HG03457 (cell line): ENCODE measurements at regions not wholly inside any gene's neighbourhood (a gene's known extent, or its start where the extent isn't known, plus 50 kb on each side); places are given as distances from the start of the nearest gene placed in this dataset.
A peak's percentile ranks its signal among the peaks of the same experiment; 100 is the strongest.
"Not testable (repeated sequence)": the region's sequence is repeated elsewhere in the genome, so short reads cannot be mapped to it uniquely, and the experiment has no call there.

Experiments used
- ATAC-seq: cut with Tn5 transposase; IDR thresholded peaks from one replicate; pipeline ENCODE4 v1.9.1; 2021; ENCODE audit warnings: moderate number of reproducible peaks; ENCODE audit not compliant: unreplicated experiment

GRCh38 chr5:98259595-98259994, 513.9 kb upstream of the RGMB start:
- no peak for ATAC-seq

DNA sequence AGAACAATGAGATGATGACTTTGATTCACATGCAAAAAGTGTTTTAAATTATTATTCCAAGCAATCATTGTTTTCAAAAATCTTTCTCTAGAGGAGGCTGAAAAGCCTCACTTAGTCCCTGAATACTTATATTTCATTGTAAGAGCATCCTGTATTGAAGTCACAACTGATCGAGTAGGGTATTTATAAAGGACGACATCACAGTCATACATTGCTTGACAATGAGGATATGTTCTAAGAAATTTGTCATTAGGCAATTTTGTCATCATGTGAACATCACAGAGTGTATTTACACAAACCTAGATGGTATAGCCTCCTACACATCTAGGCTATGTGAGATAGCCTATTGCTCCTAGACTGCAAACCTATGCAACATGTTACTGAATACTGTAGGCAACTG, 510.4 kb upstream of the RGMB start:
- ATAC-seq, result no peak

DNA sequence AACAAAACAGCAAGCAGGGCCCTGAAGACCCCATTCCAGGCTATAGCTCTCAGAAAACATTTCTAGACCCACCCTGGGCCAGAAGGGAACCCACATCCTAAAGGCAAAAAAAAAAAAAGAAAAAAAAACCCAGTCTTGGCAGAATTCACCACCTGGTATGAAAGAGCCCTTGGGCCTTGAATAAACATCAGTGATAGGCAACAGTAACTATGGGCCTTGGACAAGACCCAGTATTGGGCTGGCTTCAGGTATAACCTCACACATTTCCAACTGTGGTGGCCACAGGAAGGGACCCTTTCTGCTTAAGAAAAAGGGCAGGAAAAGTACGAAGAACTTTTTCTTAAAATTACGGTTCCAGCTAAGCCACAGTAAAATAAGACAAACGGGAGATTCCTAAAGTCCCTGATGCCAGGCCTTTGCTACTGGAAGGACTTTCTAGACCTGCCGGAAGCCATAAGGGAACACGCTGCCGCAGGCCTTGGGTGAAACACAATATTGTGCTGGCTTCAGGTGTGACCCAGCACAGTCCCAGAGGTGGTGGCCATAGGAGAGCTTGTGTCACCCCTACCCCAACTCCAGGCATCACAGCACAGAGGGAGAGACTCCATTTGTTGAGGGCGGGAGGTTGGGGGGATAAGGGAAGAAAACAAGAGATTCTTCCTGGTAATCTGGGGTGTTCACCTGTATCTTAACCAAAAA, 505.2 kb upstream of the RGMB start:
- ATAC-seq, result no peak

DNA sequence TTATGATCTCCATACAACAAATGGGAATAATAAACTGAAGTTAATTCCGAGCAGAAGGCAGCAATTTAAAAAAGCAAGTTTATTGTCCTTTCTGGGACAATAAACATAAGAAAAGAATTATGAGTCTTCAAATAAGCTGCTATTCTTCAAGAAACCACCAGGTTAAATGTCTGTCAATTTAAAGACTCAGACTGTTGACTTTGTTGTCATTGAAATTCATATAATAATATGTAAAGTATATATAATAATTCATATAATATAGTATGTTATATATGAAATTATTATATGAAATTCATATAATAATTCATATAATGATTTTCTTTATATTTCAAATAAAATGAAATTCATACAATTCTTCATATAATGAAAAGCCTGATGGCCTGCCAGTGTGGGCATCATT, 497.5 kb upstream of the RGMB start:
- no peak for ATAC-seq

- no peak for ATAC-seq
Measured at GRCh38 chr5:98282521-98282920, 490.9 kb upstream of the RGMB start.

DNA sequence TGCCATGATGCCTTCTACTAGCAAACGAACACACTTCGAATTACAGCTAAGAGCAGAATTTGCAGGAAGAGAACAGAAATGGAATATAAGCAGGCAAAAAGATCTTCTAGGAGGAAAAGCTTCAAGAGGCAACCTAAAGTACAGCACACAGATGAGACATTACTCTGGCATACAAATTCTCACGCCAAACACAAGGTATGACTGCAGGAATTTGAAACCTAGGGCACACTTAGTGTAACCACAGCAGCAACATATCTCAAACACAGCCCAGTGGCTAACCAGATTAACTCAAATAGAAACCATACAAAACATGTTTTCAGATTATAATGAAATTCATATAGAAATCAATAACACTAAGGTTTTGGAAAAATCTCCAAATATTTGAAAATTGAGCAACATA, 481.0 kb upstream of the RGMB start:
- no peak for ATAC-seq

GRCh38 chr5:98296426-98296825, 477.0 kb upstream of the RGMB start:
- no peak for ATAC-seq

DNA sequence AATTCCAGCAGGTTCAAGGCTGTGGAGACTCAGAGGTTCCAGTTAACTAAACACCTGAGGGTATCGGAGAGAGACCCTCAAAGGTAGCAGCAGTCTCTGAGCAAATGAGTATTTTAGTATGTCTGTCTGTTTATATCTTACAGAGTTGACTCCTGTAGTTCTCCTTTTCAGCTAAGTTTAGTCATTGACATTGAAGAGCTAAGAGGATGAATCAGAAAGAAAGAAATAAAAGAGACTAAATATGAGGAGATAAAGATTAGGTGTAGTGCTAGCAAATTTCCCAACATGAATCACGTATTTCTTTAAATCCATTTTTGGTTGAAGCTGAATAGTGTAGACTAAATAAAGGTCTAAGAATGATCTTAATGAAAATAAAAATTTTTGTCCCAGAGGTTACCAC, 474.0 kb upstream of the RGMB start:
- no peak for ATAC-seq

- ATAC-seq, result no peak
Measured at GRCh38 chr5:98301547-98301946, 471.9 kb upstream of the RGMB start.

DNA sequence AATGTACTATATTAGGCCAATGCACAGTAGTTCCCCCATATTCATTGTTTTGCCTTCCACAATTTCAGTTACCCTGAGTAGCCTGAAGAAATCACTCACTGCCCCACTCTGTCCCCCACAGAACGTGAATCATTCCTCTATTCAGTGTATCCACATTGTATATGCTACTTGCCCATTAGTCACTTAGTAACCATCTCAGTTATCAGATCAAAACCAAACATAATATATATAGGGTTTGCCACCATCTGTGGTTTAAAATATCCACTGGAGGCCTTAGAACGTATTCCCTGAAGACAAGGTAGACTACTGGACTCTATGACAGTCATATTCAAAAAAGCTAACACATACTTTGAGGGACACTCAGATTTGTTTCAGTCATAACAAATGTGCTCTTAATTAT, 465.7 kb upstream of the RGMB start:
- no peak for ATAC-seq

DNA sequence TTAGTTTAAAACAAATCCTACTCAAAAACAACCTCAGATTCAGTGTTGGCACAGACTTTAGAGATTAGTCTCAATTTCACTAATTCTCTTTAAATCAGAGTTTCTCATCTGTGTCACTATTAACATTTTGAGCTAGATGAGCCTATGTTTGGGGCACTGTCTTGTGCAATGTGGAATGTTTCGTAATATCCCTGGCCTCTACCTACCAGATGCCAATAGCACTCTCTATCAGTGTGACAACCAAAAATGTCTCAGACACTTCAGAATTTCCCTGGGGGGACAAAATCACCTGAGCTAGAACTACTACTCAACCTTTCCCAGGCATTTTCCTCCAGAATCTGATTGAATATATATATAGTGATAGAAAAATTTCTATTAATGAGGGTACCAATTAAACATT, 465.2 kb upstream of the RGMB start:
- ATAC-seq, result no peak

DNA sequence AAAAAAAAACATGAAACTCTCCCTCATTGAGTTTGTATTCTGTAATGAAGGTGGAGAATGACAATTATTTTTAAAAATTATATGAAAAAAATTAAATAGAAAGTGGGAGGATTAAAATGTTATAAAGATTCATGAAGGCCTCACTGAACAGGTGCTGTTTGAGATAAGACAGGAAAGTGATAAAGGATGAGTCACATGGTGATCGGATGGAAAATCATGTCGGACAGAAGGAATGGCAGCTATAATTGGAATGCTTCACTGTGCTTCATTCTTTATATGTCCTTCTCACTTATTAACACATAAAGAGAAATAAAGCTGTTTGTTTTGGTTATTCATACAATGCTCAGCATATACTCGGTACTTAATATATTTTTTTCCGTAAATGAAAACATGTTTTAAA, 464.5 kb upstream of the RGMB start:
- ATAC-seq, result no peak

DNA sequence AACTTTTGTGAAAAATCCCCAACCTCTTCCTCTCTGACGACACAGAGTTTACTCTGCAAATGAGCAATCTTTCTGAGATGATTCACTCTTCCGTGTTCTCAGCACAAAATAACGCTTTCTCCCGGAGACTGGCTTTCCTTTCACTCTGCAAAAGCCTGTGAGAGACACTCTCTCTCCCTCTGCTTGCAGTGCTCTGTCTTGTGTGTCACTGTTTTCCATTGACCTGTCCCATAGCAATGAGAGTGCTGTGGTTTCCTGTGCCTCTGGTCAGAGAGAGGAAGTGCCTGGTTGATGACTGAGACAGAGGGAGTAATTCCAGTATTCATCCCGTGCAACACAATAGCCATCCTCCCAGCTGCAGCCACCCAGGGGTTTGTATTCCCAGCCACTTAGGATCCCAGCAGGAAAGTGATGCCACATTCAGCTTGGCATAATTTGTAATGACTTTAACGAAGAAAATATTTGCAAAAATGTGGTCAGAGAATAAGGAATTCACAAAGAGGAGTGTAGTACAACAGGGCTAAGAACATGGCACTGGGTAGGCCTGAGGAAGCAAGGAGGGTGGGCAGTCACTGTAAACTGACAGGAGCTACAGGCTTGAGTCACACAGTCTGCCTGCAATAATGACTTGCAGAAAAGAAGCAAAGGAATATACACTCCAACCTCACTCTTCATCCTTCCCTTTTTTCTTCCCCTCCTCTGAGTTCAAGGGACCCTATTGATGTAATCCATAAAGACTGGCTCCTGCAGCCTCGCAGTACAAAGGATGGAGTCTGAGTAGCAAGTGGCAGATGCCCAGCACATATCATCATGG, 463.5 kb upstream of the RGMB start:
- ATAC-seq, result peak; percentile 81

- ATAC-seq, result no peak
Measured at GRCh38 chr5:98314292-98314691, 459.2 kb upstream of the RGMB start.

DNA sequence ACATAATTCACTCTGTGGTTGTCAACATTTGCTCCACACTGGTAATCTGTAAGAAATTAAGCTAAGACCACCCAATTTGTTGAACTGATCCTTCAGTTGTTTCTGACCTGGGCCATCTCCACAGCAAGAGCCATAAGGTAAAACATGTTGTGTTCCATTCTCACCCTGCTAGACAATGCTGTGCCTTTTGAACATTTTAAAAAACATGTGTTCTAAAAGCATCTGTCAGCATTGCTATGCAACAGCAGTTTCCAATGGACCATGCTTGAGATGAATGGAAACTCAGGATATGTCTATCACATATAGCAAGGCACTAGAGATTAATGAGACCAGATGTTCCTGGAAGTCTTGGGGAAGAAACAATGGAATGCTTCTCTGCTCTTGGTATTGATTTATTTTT, 455.1 kb upstream of the RGMB start:
- ATAC-seq, result no peak

- ATAC-seq, result no peak
Measured at GRCh38 chr5:98319299-98320011, 454.0 kb upstream of the RGMB start.

- ATAC-seq, result no peak
Measured at GRCh38 chr5:98320343-98320742, 453.1 kb upstream of the RGMB start.

GRCh38 chr5:98321361-98321760, 452.1 kb upstream of the RGMB start:
- ATAC-seq, result no peak

DNA sequence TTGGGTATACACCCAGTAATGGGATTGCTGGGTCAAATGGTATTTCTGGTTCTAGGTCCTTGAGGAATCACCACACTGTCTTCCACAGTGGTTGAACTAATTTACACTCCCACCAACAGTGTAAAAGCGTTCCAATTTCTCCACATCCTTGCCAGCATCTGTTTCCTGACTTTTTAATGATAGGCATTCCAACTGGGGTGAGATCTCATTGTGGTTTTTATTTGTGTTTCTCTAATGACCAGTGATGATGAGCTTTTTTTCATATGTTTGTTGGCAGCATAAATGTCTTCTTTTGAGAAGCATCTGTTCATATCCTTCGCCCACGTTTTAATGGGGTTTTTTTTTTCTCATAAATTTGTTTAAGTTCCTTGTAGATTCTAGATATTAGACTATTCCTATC, 448.3 kb upstream of the RGMB start:
- ATAC-seq, result not testable (repeated sequence)

DNA sequence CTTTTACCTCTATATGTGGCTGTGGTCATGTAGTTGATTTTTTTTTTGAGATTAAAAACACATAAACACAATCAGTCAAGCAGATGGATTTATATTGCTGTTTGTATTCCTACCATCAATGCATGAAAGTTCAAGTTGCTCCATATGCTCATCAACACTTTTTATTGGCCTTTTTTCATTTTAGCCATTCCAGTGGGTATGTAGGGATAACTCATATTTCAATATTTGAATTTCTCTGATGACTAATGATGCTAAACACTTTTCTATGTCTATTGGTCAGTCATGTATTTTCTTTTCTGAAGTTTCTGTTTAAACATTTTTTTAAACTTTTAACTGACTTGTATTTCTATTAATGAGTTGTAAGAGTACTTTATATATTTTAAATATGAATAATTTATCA, 445.4 kb upstream of the RGMB start:
- no peak for ATAC-seq

DNA sequence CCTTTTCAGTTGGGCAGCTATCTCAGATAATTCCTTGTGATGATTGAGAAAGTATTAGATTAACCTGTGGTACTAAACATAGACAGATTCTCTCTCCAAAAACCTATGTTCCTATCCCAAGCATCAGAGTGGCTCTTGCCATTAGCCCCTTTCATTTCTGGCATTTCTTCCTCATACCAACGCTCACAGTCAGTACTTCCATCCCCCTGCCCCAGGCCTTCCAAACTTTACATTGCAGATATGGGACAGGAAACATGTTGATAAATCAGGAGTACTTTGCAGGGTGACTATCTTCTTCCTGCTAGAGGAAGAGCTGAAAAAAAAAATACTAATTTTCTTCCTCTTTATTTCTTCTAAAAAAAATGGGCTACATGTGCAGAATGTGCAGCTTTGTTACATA, 442.6 kb upstream of the RGMB start:
- no peak for ATAC-seq

DNA sequence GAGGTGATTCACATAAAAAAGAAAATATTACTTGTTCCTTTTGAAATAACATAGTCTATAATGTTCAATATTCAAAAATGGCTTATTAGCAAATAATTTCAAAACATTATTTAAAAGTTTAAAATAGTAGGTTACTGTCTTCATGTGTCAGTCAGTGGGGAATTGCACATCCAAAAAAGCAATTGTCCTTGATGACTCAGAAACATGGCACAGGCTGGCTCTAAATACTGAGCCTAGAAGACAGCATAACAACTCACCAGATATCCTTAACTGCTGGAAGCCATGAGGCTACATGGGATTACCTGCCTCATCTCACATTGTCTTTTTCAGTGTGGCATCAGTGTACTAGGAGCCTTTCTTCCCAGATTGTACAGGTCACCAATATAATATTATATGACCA, 439.5 kb upstream of the RGMB start:
- no peak for ATAC-seq
